ENCODE measurements at regions not wholly inside any gene's neighbourhood (a gene's known extent, or its start where the extent isn't known, plus 50 kb on each side); places are given as distances from the start of the nearest gene placed in this dataset.

GRCh38 chr2:16057661-16058060 is 117.3 kb downstream of the MYCN start:
- no peak overlapping the region for H3K4ac ChIP-seq (ENCODE audit: low read depth, low read length)
- no peak overlapping the region for H3K4me3 ChIP-seq (ENCODE audit: insufficient read depth, low read depth, low read length)
- no peak overlapping the region for H2BK120ac ChIP-seq (ENCODE audit: low read depth, low read length)
- no peak overlapping the region for H3K14ac ChIP-seq (replicated peaks; ENCODE audit: low read depth, low read length)
- H2AFZ ChIP-seq (replicated peaks; ENCODE audit: low read length, poor library complexity), result no peak overlapping the region
- peaks cover 28% of the 10 kb centered on the region for H3K9me3 ChIP-seq (ENCODE audit: control insufficient read depth, insufficient read depth, low read length)
- DNase-seq (no peak), ATAC-seq (ENCODE audit: low read depth) (no peak)
- dilution Hi-C loops (cut with HindIII; ENCODE audit: low sequenced_read_pairs, unreplicated experiment), result no loop called here
- H3K23ac ChIP-seq (ENCODE audit: low read depth, low read length), result no peak overlapping the region
- no TSS peak for BruUV-seq (replicated peaks)
- no peak overlapping the region for H4K8ac ChIP-seq (ENCODE audit: low read depth in 2 of 2, low read length in 2 of 2)
- no peaks in the 10 kb centered on the region for H3K4me1 ChIP-seq (ENCODE audit: control insufficient read depth, insufficient read depth, low read length)
- no peaks in the 10 kb centered on the region for H3K27me3 ChIP-seq (ENCODE audit: control insufficient read depth, insufficient read depth, low read length)
- no CpG with 5 or more reads among the region's 10 CpGs for WGBS, 2 experiments (ENCODE audit: extremely low coverage in 2 of 2, insufficient read length in 1 of 2)
- no peak overlapping the region for H2BK20ac ChIP-seq (ENCODE audit: low read depth, low read length)
- H4K20me1 ChIP-seq (ENCODE audit: insufficient read depth, low read length), result no peaks in the 10 kb centered on the region
- no peak overlapping the region for H2AK9ac ChIP-seq (replicated peaks; ENCODE audit: low read depth, low read length, poor library complexity)
- in situ Hi-C loops (cut with MboI; ENCODE audit: low sequenced_read_pairs), result no loop called here
- CTCF ChIA-PET, result no interaction called here
- H4K5ac ChIP-seq (ENCODE audit: low read depth, low read length), result no peak overlapping the region
- no peak overlapping the region for H4K91ac ChIP-seq (ENCODE audit: insufficient read depth, low read depth, low read length)
- no peak overlapping the region for H3K4me2 ChIP-seq (ENCODE audit: low read depth, low read length)
- H2AK5ac ChIP-seq (ENCODE audit: low read depth, low read length), result no peak overlapping the region
- no peak overlapping the region for H3K27ac ChIP-seq (ENCODE audit: insufficient read depth, low read length)
- POLR2A ChIA-PET (ENCODE audit: unreplicated experiment), result no interaction called here
- intact Hi-C loops (cut with micrococcal nuclease), result no loop called here
- no peak overlapping the region for H2BK5ac ChIP-seq (ENCODE audit: low read depth, low read length, poor library complexity, severe bottlenecking)
- H2BK15ac ChIP-seq (ENCODE audit: low read depth, low read length), result no peak overlapping the region
- H3K18ac ChIP-seq (ENCODE audit: low read depth, low read length), result no peak overlapping the region
- no peak overlapping the region for H3K56ac ChIP-seq (ENCODE audit: extremely low read depth, insufficient read depth, low read length)
- H3K79me1 ChIP-seq (ENCODE audit: low read depth in 1 of 2, low read length in 2 of 2), result no peaks in the 10 kb centered on the region
- TF ChIP-seq ELK1 (IDR thresholded peaks at IDR 0.05; ENCODE audit: borderline replicate concordance, low read depth, low read length) (no peak), MAZ (IDR thresholded peaks at IDR 0.05; ENCODE audit: borderline replicate concordance, low read depth, low read length) (no peak), RCOR1 (IDR thresholded peaks at IDR 0.05; ENCODE audit: insufficient replicate concordance, low read length) (no peak), SMC3 (IDR thresholded peaks at IDR 0.05; ENCODE audit: low read depth, low read length) (no peak), CHD1 (IDR thresholded peaks at IDR 0.05; ENCODE audit: low read depth, low read length) (no peak), RFX5 (IDR thresholded peaks at IDR 0.05; ENCODE audit: low read depth, low read length) (no peak), FOS (IDR thresholded peaks at IDR 0.05; ENCODE audit: low read depth, low read length) (no peak), MXI1 (IDR thresholded peaks at IDR 0.05; ENCODE audit: borderline replicate concordance, low read depth, low read length) (no peak), POLR2A (IDR thresholded peaks at IDR 0.05; ENCODE audit: low read depth, low read length) (no peak), CTCF (conservative IDR thresholded peaks at IDR 0.05; ENCODE audit: low read depth, low read length) (no peak), MAFK (IDR thresholded peaks at IDR 0.05; ENCODE audit: low read depth, low read length) (no peak), BHLHE40 (IDR thresholded peaks at IDR 0.05; ENCODE audit: low read depth, low read length) (no peak), NFE2L2 (IDR thresholded peaks at IDR 0.05; ENCODE audit: low read depth, low read length) (no peak)
- no peak overlapping the region for H3K9ac ChIP-seq (ENCODE audit: low read depth, low read length)
- H3K36me3 ChIP-seq (ENCODE audit: control insufficient read depth, insufficient read depth, low read length), result no peaks in the 10 kb centered on the region
- H3K9me1 ChIP-seq (ENCODE audit: insufficient read depth, low read length), result no peaks in the 10 kb centered on the region

All from IMR-90 (cell line).